ENCODE measurements at regions not wholly inside any gene's neighbourhood (a gene's known extent, or its start where the extent isn't known, plus 50 kb on each side); places are given as distances from the start of the nearest gene placed in this dataset.

- no peak overlapping the region for H3K4me3 ChIP-seq (ENCODE audit: low read depth, low read length)
- no peak for DNase-seq
- H3K9me3 ChIP-seq (ENCODE audit: severe bottlenecking) = no peaks in the 10 kb centered on the region
- H3K36me3 ChIP-seq = no peaks in the 10 kb centered on the region
- TF ChIP-seq CTCF (IDR thresholded peaks at IDR 0.05; ENCODE audit: low read depth, low read length) = no peak
- no peak overlapping the region for H3K27ac ChIP-seq
- H3K27me3 ChIP-seq (ENCODE audit: insufficient read depth, low read depth, severe bottlenecking) = no peaks in the 10 kb centered on the region
Measured at GRCh38 chr11:70012134-70012733, 65.9 kb upstream of the ANO1 start.

GRCh38 chr11:70014291-70014690 lies 63.8 kb upstream of the ANO1 start:
- Histone ChIP-seq H3K27me3 (ENCODE audit: insufficient read depth, low read depth, severe bottlenecking) (no peaks in the 10 kb centered on the region), H3K9me3 (ENCODE audit: severe bottlenecking) (no peaks in the 10 kb centered on the region), H3K27ac (no peak overlapping the region), H3K36me3 (no peaks in the 10 kb centered on the region), H3K4me3 (ENCODE audit: low read depth, low read length) (no peak overlapping the region)
- no peak for TF ChIP-seq CTCF (IDR thresholded peaks at IDR 0.05; ENCODE audit: low read depth, low read length)
- DNase-seq = no peak

- Histone ChIP-seq H3K9me3 (ENCODE audit: severe bottlenecking) (no peaks in the 10 kb centered on the region), H3K27me3 (ENCODE audit: insufficient read depth, low read depth, severe bottlenecking) (no peaks in the 10 kb centered on the region), H3K36me3 (no peaks in the 10 kb centered on the region), H3K27ac (no peak overlapping the region), H3K4me3 (ENCODE audit: low read depth, low read length) (no peak overlapping the region)
- DNase-seq = no peak
- no peak for TF ChIP-seq CTCF (IDR thresholded peaks at IDR 0.05; ENCODE audit: low read depth, low read length)
Measured at GRCh38 chr11:70016666-70017367, 61.3 kb upstream of the ANO1 start.

- Histone ChIP-seq H3K27ac (no peak overlapping the region), H3K36me3 (no peaks in the 10 kb centered on the region), H3K27me3 (ENCODE audit: insufficient read depth, low read depth, severe bottlenecking) (no peaks in the 10 kb centered on the region), H3K4me3 (ENCODE audit: low read depth, low read length) (no peak overlapping the region), H3K9me3 (ENCODE audit: severe bottlenecking) (peaks cover 6% of the 10 kb centered on the region)
- no peak for TF ChIP-seq CTCF (IDR thresholded peaks at IDR 0.05; ENCODE audit: low read depth, low read length)
- no peak for DNase-seq
Measured at GRCh38 chr11:70018816-70019215, 59.3 kb upstream of the ANO1 start.

- no peaks in the 10 kb centered on the region for H3K36me3 ChIP-seq
- no peak for TF ChIP-seq CTCF (IDR thresholded peaks at IDR 0.05; ENCODE audit: low read depth, low read length)
- H3K9me3 ChIP-seq (ENCODE audit: severe bottlenecking) = peaks cover 6% of the 10 kb centered on the region
- DNase-seq = no peak
- H3K27me3 ChIP-seq (ENCODE audit: insufficient read depth, low read depth, severe bottlenecking) = no peaks in the 10 kb centered on the region
- no peak overlapping the region for H3K27ac ChIP-seq
- H3K4me3 ChIP-seq (ENCODE audit: low read depth, low read length) = no peak overlapping the region
Measured at GRCh38 chr11:70019576-70020011, 58.5 kb upstream of the ANO1 start.
